Astrocyte of the spinal cord (primary cell): ENCODE measurements at regions not wholly inside any gene's neighbourhood (a gene's known extent, or its start where the extent isn't known, plus 50 kb on each side); places are given as distances from the start of the nearest gene placed in this dataset.

Experiments used
- DNase-seq: peaks from one replicate; pipeline ENCODE4 v3.0.0; 2011; ENCODE audit warnings: low read depth, low spot score
- H3K4me3 ChIP-seq: 2 replicates; pipeline ENCODE4 v1.5.1; 2011; ENCODE audit warnings: low read depth, mild to moderate bottlenecking, low read length, moderate library complexity
- in situ Hi-C: cut with HindIII; loops from 2 replicates; pipeline ENCODE4 v1.10.0; 2017; ENCODE audit warnings: low sequenced_read_pairs
- TF ChIP-seq, protein P1 (sequence below): IDR thresholded peaks from 2 replicates; pipeline ENCODE4 v1.5.1; 2012; ENCODE audit warnings: low read depth, mild to moderate bottlenecking, low read length, inconsistent platforms

DNA sequence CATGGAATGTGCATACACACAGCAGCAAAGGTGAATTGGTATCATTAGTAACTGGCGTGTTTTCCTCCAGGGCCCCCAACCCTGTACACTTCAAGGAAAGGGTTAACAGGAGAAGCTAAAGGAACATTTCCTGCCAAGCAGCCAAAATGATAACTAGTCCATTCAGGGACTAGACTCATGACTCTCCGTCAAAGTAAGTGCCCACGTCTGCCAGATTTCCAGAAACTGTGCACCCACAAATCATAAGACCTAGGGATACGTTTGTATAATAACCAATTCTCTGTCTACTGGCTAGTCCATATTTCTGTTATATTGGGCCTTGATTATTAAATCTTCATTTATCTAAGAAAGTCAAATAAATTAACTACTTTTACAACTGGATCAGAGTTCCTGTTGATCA, 76.0 kb upstream of the NHSL1 start:
- TF ChIP-seq, protein P1, sequence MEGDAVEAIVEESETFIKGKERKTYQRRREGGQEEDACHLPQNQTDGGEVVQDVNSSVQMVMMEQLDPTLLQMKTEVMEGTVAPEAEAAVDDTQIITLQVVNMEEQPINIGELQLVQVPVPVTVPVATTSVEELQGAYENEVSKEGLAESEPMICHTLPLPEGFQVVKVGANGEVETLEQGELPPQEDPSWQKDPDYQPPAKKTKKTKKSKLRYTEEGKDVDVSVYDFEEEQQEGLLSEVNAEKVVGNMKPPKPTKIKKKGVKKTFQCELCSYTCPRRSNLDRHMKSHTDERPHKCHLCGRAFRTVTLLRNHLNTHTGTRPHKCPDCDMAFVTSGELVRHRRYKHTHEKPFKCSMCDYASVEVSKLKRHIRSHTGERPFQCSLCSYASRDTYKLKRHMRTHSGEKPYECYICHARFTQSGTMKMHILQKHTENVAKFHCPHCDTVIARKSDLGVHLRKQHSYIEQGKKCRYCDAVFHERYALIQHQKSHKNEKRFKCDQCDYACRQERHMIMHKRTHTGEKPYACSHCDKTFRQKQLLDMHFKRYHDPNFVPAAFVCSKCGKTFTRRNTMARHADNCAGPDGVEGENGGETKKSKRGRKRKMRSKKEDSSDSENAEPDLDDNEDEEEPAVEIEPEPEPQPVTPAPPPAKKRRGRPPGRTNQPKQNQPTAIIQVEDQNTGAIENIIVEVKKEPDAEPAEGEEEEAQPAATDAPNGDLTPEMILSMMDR, result no peak
- no peak overlapping the region for H3K4me3 ChIP-seq
- DNase-seq, result no peak
- in situ Hi-C loops, result no loop called here

DNA sequence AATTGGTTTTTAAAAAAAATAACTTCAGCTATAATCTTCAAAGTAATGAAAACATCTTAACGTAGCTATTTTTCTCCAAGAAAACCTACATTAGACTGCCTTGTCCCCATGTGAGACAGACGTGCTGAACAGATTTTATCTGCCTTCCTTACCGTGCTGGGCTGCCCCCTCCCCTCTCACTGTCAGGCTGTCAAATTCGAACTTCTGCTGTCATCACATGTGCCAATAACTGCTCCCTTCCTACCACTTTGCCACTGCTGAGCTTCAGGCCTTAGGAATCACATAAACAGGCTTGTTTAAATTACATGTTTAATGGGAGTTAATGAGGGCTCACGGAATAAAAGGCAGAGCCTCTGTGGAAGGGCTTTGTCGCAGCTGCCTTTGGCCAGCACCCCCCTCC, 77.0 kb upstream of the NHSL1 start:
- in situ Hi-C loops, result no loop called here
- no peak for DNase-seq
- TF ChIP-seq, protein P1, result no peak
- no peak overlapping the region for H3K4me3 ChIP-seq

DNA sequence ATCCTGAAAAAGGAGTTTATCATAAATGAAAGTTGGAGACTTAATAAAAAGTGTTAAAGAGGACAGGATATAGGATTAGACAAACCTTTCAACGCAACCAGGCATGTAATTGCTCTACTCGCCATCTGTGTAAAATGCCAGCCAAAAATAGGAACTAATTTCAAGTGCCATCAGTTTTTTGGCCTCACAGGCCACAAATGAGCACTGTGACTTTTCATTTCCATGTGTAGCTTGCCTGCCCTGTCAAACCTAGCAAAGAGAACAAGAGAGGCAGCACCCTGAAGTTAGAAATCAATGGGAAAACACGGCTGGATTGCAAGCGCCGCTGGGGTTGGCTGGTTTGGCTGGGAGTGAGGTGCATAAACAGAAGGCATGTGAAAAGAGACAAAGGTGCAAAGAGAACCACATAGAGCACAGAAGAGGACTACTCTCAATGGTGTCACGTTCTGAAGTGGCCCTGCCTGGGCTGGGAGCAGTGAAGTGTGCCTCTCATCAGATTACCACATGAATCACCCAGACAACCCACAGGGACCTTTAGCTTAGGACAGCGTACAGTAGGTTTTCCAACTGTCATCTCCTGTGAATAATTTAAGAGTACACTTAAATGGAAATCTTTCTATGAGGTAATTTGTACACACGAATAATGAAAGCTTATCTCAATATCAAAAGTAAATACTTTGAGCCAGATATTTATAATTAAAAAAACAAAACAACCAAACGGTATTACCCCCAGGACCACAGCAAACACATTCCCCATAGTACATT, 78.0 kb upstream of the NHSL1 start:
- in situ Hi-C loops, result no loop called here
- no peak overlapping the region for H3K4me3 ChIP-seq
- DNase-seq, result no peak
- TF ChIP-seq, protein P1, result no peak

DNA sequence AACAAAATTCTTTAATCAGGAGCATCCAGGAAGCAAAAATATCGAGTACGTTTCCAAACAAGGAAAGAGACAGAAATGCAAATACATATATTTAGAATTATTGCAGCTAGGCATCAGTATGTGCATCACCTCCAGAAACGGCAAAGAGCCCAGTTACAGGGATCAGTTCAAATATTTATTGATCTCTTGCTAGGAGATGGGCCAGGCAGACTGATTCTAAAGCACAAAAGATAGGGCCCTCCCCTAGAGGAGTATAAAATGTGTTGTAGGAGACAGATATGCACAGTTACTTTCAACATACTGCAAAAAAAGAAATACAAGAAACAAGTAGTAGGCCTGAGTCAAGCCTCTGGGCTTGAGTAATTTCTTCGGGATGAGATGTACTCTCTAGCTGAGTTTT, 80.7 kb upstream of the NHSL1 start:
- TF ChIP-seq, protein P1, result no peak
- in situ Hi-C loops, result no loop called here
- DNase-seq, result no peak
- no peak overlapping the region for H3K4me3 ChIP-seq

DNA sequence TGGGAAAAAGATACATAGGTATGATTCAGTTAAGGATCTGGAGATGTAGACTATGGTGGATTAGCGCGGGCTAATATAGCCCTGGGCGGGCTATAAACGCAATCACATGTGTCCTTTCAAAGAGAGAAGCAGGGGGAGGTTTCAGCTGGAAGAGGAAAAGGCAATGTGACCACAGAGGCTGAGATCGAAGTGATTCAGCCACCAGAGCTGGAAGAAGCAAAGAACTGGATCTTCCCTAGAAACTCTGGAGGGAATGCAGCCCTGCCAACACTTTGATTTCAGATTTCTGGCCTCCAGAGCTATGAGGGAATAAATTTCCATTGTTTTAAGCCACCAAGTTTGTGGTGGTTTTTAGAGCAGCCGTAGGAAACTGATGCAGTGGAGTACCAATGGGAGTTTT, 81.5 kb upstream of the NHSL1 start:
- H3K4me3 ChIP-seq, result no peak overlapping the region
- in situ Hi-C loops, result no loop called here
- TF ChIP-seq, protein P1, result no peak
- no peak for DNase-seq

DNA sequence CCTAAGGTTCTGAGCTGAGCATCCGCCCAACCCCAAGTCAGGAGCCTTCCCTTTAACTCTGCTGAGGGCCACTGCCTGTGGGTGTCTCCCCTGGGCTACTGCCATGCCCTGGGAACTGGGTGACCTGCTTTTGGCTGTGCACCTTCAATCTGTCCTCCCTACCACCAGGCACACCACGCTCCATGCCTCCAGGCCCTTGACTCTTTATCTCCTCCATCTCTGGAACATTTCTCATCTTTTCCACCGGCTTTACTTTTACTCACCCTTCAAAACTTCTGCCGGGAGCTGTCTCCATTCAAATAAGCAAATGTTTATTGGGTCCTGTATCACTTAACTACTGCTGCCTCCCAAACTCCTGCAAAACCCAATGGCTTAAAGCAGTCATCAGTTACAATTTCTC, 83.3 kb upstream of the NHSL1 start:
- no peak overlapping the region for H3K4me3 ChIP-seq
- in situ Hi-C loops, result no loop called here
- no peak for DNase-seq
- TF ChIP-seq, protein P1, result no peak
